ENCODE measurements at regions not wholly inside any gene's neighbourhood (a gene's known extent, or its start where the extent isn't known, plus 50 kb on each side); places are given as distances from the start of the nearest gene placed in this dataset.

- no peak for DNase-seq
Measured at GRCh38 chr2:151197184-151198108, 64.2 kb downstream of the RBM43 start.

GRCh38 chr2:151193576-151193975 is 68.1 kb downstream of the RBM43 start:
- DNase-seq: no peak

DNA sequence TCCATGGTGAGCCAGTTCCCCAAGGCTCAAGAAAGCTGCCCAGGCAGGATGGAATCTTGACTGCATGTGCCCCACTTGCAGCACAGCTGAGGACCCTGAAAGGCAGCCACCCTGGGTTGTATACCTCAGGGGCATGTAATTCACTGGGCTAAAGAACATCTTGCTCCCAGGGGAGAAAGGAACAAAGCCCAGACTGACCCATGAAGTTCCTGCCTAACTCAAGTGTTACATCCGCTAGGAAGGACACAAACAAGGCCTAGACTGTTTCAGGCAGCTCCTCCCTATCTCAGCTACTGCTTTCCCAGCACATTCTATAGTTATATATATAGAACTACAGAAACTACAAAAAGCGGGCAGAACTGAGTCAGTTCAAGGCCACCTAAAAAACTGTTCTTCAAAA is 69.0 kb downstream of the RBM43 start:
- DNase-seq: no peak

DNA sequence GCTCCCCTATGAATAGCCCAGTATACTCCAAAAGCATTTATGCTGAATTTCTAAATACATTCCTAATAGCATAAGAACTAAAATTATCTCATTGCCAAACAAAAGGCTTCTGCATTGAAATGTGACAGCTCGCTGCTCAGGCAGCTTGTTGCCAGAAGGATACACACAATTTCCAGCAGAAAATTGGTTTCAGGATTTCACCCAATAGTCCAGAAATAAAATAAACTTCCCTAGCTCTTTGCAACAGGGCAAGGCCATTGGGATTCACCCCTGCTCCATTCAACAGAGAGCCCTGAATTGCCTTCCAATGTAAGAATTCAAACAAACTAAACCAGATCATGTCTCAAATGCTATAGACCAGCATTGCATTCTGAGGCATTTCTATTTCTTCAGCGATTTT is 70.7 kb downstream of the RBM43 start:
- no peak for DNase-seq

DNA sequence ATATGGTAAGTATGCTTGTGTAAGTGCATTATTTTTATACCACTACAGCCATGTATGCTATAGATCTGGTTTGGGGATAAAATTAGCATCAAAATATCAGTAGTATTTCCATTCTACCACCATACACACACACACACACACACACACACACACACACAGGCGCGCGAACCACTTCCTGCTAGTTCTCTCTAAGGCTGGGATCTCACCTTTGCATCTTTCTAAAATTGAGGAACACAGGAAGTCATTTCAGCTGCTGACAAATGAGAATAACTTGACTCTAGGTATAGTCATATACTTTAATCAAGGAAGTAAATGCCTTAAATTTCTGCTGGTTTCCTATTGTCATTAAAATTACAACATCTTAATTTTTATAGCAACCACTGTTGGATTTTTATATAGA is 72.5 kb downstream of the RBM43 start:
- no peak for DNase-seq

GRCh38 chr2:151186011-151186410 is 75.7 kb downstream of the RBM43 start:
- DNase-seq: no peak

GRCh38 chr2:151182899-151183809 is 78.5 kb downstream of the RBM43 start:
- DNase-seq: no peak

DNA sequence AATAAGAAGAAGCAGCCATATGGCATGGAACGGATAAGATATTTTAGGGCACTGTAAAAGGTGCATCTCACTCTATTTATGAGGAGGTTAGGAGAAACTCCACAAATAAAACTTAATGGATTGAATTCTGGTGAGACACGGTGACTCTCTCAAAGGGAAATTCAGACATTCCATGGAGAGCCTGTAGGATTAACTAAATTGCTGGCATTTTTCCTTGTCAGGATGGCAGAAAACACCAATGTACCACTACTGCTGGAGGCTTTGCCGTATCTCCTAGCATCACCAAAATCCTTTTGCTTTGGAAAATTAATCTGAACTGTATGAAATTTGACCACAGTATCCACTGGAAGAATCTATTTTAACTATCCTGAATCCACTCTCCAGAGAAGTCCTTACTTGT is 79.3 kb downstream of the RBM43 start:
- no peak for DNase-seq

DNA sequence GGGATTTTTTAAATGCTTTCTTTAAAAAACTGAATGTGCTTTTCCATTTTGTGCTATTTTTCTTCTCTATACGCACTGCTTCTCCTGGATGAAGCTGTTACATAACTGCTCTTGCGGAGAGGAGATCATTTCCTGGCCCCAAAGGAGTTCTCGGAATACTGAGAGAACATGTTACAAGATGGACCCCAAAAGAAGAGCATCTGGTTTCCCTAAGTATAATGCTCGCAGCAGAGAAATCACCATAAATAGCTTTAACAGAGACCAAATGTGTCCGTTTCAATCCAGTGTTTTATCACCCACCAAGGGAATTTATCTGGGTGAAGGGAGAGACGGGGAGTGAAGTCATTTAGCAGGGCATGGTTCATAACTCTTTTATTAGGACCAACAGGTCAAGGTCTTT is 80.1 kb downstream of the RBM43 start:
- DNase-seq: no peak

- DNase-seq: no peak
Measured at GRCh38 chr2:151180123-151180522, 81.5 kb downstream of the RBM43 start.

DNA sequence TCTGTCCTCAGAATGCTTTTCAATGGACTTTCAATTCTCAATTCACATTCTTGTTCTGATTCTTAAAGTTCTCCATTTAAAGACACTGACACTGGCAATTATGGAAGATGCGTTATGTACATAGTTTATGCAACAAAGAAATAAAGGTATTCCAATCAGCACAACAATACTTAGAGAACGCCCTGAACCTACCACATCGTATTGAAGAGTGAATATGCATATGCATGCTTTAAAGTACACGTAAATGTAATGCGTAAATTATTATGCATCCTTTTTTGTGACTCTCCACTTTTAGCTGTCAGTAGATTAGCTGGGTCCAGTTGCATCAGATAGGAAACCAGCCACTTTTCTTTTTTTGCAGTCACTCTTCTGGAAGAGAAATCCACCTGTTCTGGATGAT is 83.5 kb downstream of the RBM43 start:
- no peak for DNase-seq

DNA sequence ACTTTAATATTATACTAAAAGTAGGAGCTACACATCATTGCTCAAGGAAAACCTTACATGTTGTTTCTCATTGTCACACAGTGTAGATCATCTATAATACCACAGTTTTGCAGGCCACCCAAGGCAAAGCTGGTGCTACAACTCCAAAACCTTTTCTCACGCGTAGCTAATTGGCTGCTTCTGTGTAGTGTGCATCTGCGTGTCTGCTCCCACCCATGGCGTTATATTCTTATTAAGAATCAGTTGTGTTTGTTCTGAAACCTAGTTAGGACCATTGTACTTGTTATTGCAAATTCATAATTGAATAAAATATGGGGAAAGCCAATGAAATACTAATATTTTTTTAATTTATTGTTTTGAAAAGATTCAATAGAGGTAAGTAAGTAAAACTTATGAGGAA is 83.9 kb downstream of the RBM43 start:
- DNase-seq: no peak

DNA sequence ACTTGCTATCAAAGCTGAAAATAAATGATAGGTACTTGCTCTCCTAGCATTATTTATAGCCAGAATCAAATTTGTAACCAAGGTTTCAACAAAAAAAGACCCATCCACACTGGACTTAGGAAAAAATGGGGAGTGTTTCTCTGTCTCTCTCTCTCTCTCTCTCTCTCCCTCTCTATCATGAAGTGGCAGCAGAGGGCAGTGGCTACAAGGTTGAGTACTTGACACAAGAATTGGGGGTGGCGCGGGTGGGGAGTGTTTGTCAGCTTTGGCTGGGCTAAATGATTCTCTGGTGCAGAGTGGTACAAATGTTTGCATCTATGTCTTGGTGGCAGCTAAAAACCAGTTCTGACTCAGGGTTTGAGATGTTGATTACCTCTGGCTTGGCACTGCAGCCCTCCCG is 85.0 kb downstream of the RBM43 start:
- DNase-seq: no peak

- DNase-seq: no peak
Measured at GRCh38 chr2:151175864-151176263, 85.8 kb downstream of the RBM43 start.

GRCh38 chr2:151174127-151174526 is 87.5 kb downstream of the RBM43 start:
- DNase-seq: no peak

DNA sequence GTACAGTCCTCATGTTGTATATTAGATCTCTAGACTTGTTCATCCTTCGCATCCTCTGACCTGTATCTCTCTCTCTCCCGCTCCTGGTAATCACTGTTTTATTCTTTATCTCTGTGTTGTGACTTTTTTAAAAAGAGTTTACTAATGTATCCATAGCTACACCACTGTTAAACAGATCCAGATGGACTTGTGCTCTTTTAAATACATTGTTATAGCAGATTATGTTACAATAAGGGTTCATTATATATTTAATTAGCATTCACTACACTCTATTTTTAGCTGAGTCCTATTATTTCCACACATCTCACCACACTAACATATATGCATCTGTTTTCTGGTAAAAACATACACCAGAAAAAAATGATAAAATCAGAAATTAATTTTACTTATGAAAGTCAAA is 90.5 kb downstream of the RBM43 start:
- no peak for DNase-seq

DNA sequence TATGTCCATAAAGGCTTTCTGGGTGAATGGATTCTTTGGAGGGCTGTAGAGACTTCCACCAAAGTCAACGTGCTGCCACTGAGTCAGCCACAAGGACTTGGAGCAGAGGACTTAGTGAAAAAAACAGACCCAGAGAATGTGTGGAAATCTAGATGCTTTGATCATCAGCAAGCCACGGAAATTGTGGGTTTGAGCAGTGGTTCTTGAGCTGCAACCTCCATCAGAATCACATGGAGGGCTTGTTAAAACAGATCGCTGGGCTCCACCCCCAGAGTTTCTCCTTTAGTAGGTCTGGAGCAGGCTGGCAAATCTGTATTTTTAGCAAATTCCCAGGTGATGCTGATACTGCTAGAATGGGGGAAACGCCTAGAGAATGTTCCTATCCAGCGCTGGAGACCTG is 95.3 kb downstream of the RBM43 start:
- DNase-seq: no peak

DNA sequence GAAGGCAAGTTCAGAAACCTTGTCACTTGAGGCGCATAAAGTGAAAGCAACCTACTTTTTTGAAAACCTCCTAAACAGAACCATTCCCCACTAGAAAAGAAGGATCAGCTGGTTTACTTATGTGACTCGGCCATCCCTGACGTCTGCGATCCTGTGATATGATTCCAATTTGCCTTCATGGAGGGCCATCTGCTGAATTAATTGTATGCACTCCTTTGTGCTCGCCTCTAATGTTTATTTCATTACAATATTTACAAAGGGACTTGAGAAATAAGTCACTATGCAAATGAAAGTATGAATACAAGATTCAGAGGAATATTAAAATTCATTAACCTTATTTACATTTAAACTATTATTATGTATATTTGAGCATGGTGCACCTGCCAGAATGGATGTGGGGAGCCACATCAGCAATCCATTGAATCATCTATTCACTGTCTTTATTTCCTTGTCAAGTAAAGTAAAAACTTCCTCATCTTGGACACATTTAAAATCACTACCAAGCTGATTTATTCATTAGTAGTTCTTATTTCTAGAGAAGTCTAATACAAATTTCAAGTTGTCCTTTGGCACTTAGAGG is 96.5 kb downstream of the RBM43 start:
- no peak for DNase-seq

DNA sequence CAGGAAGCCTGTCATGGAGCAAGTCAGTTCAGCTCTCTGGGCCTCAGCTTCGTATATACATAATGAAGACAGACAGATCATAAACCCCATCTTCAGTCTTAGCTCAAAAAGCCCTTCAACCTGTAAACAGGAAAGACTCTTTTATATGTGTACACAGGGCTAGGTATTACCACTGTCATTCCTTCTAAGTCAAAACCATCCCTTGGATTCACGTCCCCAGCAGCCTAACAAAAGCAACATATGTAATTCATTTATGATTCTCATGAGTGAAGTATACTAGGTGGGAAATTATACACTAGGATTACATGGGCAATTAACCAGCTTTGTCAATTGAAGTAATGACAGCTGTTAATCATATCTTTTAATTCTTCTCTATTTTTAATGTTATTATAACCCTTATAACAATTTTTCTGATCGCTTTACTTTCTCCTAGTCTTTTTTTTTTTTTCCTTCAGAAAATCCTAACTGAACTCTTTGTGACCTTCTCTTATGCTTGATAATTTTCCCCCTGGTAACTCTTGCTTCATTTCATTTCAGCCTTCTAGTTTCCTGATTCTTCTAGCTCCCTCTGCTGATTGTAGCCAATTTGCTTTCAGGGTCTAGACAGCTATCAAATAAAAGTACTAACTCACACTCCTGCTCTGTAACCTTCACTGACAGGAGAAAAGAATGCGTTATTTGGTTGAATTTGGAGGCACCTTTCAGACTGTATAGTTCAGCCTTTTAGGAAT is 99.7 kb downstream of the RBM43 start:
- DNase-seq: no peak

DNA sequence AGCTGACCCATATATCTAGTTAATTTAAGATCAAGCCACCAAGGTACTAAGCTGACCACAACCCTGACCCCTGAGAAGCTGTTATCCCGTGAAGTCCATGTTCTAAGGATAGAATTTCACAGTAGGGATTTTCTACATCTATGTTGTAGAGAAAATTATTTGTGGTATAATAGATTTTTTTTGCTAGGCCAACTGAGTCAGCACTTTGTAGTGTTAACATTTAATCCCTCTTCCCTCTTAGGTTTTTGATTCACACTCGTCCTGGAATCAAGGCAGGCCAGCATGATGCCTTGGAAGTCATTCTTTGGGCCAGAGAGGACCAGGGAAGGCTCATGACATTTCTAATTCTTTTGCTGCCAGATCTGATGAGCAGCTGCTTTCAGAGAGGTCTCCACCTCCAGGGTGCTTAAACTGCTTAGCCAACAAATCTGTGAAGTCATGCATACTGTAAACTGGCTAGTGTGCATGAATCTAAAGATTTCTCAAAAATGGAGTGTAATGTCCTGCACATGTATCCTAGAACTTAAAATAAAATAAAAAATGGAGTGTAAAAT is 102.5 kb downstream of the RBM43 start:
- no peak for DNase-seq

DNA sequence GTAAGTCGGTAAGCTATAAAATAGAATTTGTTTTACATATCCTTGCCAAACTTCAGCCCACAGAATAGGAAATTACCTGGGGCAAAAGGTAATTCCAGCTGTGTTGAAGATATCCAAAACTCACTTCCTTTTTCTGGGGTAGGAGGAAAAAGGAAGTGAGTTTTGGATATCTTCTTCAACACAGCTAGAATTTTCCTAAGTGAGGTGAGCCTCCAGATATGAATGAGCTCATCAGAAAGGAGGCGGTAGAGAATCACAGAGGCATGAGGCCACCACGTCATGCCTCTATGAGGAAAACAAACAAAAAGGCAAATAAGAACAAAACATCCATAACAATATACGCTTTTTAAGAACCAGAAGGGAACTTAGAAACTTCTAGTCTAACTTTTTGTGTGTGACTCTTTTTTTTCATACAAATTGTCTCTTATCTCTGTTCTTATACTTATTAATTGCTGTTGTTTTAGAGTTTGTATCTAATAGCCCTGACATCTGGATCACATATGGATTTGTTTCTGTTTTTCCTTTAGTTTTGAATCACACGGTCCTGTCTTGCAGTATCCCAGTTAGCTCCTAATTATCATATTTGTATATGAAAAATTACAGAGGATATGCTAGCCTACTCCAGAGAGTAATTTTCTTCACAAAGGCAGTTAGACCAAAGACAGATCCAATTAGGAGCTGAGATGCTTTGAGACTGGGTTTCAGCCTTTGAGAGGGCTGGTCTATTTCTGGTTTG is 104.5 kb downstream of the RBM43 start:
- DNase-seq: no peak

GRCh38 chr2:151156431-151156830 is 105.2 kb downstream of the RBM43 start:
- no peak for DNase-seq
